ENCODE measurements at regions not wholly inside any gene's neighbourhood (a gene's known extent, or its start where the extent isn't known, plus 50 kb on each side); places are given as distances from the start of the nearest gene placed in this dataset.

DNA sequence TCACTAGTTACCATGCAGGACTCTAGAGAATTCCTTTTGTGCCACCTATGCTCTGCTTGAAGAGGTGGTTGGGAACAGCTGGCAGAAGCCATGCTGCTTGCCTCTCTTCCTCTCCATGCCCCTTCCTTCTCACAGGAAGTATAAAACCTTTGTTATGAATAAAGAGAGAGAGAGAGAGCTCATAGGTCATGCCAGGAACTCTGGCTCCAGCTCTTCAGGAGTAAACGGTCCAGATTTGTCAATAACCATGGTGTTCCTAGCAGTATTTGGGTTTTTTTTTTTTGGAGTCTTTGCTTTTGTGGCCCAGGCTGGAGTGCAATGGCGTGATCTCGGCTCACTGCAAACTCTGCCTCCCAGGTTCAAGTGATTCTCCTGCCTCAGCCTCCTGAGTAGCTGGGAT lies 97.7 kb upstream of the SLC4A7 start:
- TF ChIP-seq EZH2phosphoT487 (IDR thresholded peaks at IDR 0.05; ENCODE audit: insufficient read depth, low read depth) = no peak
- TF ChIP-seq EZH2 (IDR thresholded peaks at IDR 0.05; ENCODE audit: insufficient read depth, poor library complexity, severe bottlenecking) = no peak
